Endodermal cell (in vitro differentiated cells): ENCODE measurements at regions not wholly inside any gene's neighbourhood (a gene's known extent, or its start where the extent isn't known, plus 50 kb on each side); places are given as distances from the start of the nearest gene placed in this dataset.

Experiments used
- DNase-seq: peaks from one replicate; pipeline ENCODE4 v3.0.0-alpha.2; 2017
- H3K27ac ChIP-seq: 2 replicates; pipeline ENCODE4 v1.5.1; 2013; ENCODE audit warnings: mild to moderate bottlenecking, low read depth, low read length, moderate library complexity
- H3K27me3 ChIP-seq: 2 replicates; pipeline ENCODE4 v1.6.1; 2013; ENCODE audit warnings: mild to moderate bottlenecking, low read length, moderate library complexity; ENCODE audit not compliant: insufficient read depth, control insufficient read depth, poor library complexity, severe bottlenecking
- H3K36me3 ChIP-seq: 2 replicates; pipeline ENCODE4 v1.7.0; 2013; ENCODE audit warnings: mild to moderate bottlenecking, low read length, moderate library complexity; ENCODE audit not compliant: control insufficient read depth, insufficient read depth
- H3K4me1 ChIP-seq: one replicate; pipeline ENCODE4 v1.7.0; 2013; ENCODE audit warnings: low read length; ENCODE audit not compliant: control insufficient read depth, insufficient read depth
- H3K4me3 ChIP-seq: 2 replicates; pipeline ENCODE4 v1.5.1; 2013; ENCODE audit warnings: mild to moderate bottlenecking, low read length, moderate library complexity
- H3K9ac ChIP-seq: 2 replicates; pipeline ENCODE4 v1.6.1; 2013; ENCODE audit warnings: mild to moderate bottlenecking, low read length, moderate library complexity; ENCODE audit not compliant: poor library complexity, severe bottlenecking; ENCODE audit errors: extremely low read depth
- H3K9me3 ChIP-seq: 2 replicates; pipeline ENCODE4 v1.6.1; 2013; ENCODE audit warnings: mild to moderate bottlenecking, low read length, moderate library complexity; ENCODE audit not compliant: control insufficient read depth
- H3K27ac Mint-ChIP-seq: 2 replicates; pipeline ENCODE4 v1.8.0; 2020; ENCODE audit warnings: mixed read lengths
- H3K27me3 Mint-ChIP-seq: 2 replicates; pipeline ENCODE4 v1.8.0; 2021; ENCODE audit warnings: mild to moderate bottlenecking, mixed read lengths; ENCODE audit not compliant: insufficient read depth
- H3K36me3 Mint-ChIP-seq: 2 replicates; pipeline ENCODE4 v1.8.0; 2020; ENCODE audit warnings: low read depth, mixed read lengths
- H3K4me1 Mint-ChIP-seq: 2 replicates; pipeline ENCODE4 v1.8.0; 2020; ENCODE audit warnings: mixed read lengths
- H3K4me3 Mint-ChIP-seq: 2 replicates; pipeline ENCODE4 v1.8.0; 2020; ENCODE audit warnings: mild to moderate bottlenecking, moderate library complexity, mixed read lengths
- H3K9me3 Mint-ChIP-seq: 2 replicates; pipeline ENCODE4 v1.8.0; 2020; ENCODE audit warnings: mild to moderate bottlenecking, mixed read lengths
- CTCF ChIP-seq: fragments of 200-600 bp; sonication (generic); conservative IDR thresholded peaks from 2 replicates; pipeline ENCODE4 v1.5.0; 2021; ENCODE audit warnings: antibody characterized with exemption, mild to moderate bottlenecking
- WGBS, 2 experiments: methylation state at CpG; one replicate each; pipeline versions ENCODE4 v1.1.5 to v1.1.7; 2013; ENCODE audit warnings: missing lambda C conversion rate in 2 of 2, mixed read lengths in 1 of 2; ENCODE audit not compliant: insufficient coverage in 1 of 2, insufficient read length in 1 of 2; 5-methylcytosine and 5-hydroxymethylcytosine counted together

- peaks cover 36% of the 10 kb centered on the region for H3K4me1 Mint-ChIP-seq
- Histone ChIP-seq H3K36me3 (no peaks in the 10 kb centered on the region), H3K27me3 (no peaks in the 10 kb centered on the region), H3K4me3 (no peak overlapping the region), H3K9me3 (no peaks in the 10 kb centered on the region), H3K27ac (peak overlapping the region; percentile 4), H3K9ac (no peak overlapping the region), H3K4me1 (peaks cover 8% of the 10 kb centered on the region)
- H3K36me3 Mint-ChIP-seq = no peaks in the 10 kb centered on the region
- H3K4me3 Mint-ChIP-seq = no peak overlapping the region
- H3K27me3 Mint-ChIP-seq = peaks cover 12% of the 10 kb centered on the region
- H3K27ac Mint-ChIP-seq = no peak overlapping the region
- WGBS, 2 experiments = 94% methylated on average over 2 of the region's 2 CpGs; no CpG with 5 or more reads in 1 of the 2 experiments
- no peak for TF ChIP-seq CTCF
- no peaks in the 10 kb centered on the region for H3K9me3 Mint-ChIP-seq
- no peak for DNase-seq
Measured at GRCh38 chr2:217332417-217332791, 472.5 kb upstream of the TNP1 start.

GRCh38 chr2:217331523-217332416 lies 471.9 kb upstream of the TNP1 start:
- no peak for TF ChIP-seq CTCF
- H3K4me1 ChIP-seq = peaks cover 8% of the 10 kb centered on the region
- Mint-ChIP-seq H3K27me3 (peaks cover 9% of the 10 kb centered on the region), H3K4me1 (peaks cover 36% of the 10 kb centered on the region), H3K27ac (peak overlapping the region; percentile 93), H3K4me3 (no peak overlapping the region), H3K9me3 (no peaks in the 10 kb centered on the region), H3K36me3 (no peaks in the 10 kb centered on the region)
- WGBS, 2 experiments = 24 to 55% methylated on average over 2 to 3 of the region's 3 CpGs
- H3K9me3 ChIP-seq = no peaks in the 10 kb centered on the region
- no peaks in the 10 kb centered on the region for H3K27me3 ChIP-seq
- peak overlapping the region; percentile 4 for H3K27ac ChIP-seq
- no peak overlapping the region for H3K4me3 ChIP-seq
- DNase-seq = peak; percentile 77
- H3K36me3 ChIP-seq = no peaks in the 10 kb centered on the region
- H3K9ac ChIP-seq = no peak overlapping the region

GRCh38 chr2:217330647-217331046 lies 470.8 kb upstream of the TNP1 start:
- Histone ChIP-seq H3K27ac (no peak overlapping the region), H3K4me3 (no peak overlapping the region), H3K36me3 (no peaks in the 10 kb centered on the region), H3K9ac (no peak overlapping the region), H3K9me3 (peaks cover under 1% of the 10 kb centered on the region), H3K27me3 (no peaks in the 10 kb centered on the region), H3K4me1 (peaks cover 8% of the 10 kb centered on the region)
- Mint-ChIP-seq H3K27me3 (peaks cover 3% of the 10 kb centered on the region), H3K4me3 (no peak overlapping the region), H3K9me3 (no peaks in the 10 kb centered on the region), H3K4me1 (peaks cover 44% of the 10 kb centered on the region), H3K27ac (no peak overlapping the region), H3K36me3 (no peaks in the 10 kb centered on the region)
- TF ChIP-seq CTCF = no peak
- WGBS, 2 experiments = 94 to 95% methylated on average over 6 to 9 of the region's 9 CpGs
- no peak for DNase-seq
